Ovary (tissue), 3 donors: ENCODE measurements at regions not wholly inside any gene's neighbourhood (a gene's known extent, or its start where the extent isn't known, plus 50 kb on each side); places are given as distances from the start of the nearest gene placed in this dataset.

ENCODE experiments used
- CTCF ChIP-seq, 3 donors: fragments of 450-650 bp in 2 of 3; fragments of 200-600 bp in 1 of 3; IDR thresholded peaks; one replicate each; pipeline versions ENCODE4 v1.5.1 to v1.8.0; 2016 to 2022; ENCODE audit warnings: antibody characterized with exemption in 3 of 3, mild to moderate bottlenecking in 1 of 3
- EP300 ChIP-seq: sonication (generic); formaldehyde crosslinking; IDR thresholded peaks from one replicate; pipeline ENCODE4 v1.6.1; 2017; ENCODE audit warnings: antibody characterized with exemption
- POLR2A ChIP-seq: fragments of 450-650 bp; IDR thresholded peaks from one replicate; pipeline ENCODE4 v1.6.1; 2017; ENCODE audit warnings: antibody characterized with exemption, mild to moderate bottlenecking, moderate library complexity
- donor health status: DM: no; HTN: no; CAD: no.

GRCh38 chr5:176728831-176729251 is 81.5 kb upstream of the UNC5A start:
- TF ChIP-seq CTCF (IDR thresholded peaks at IDR 0.05) (no peak), POLR2A (no peak), EP300 (no peak)
